ENCODE measurements at regions not wholly inside any gene's neighbourhood (a gene's known extent, or its start where the extent isn't known, plus 50 kb on each side); places are given as distances from the start of the nearest gene placed in this dataset.
"Not testable (repeated sequence)": the region's sequence is repeated elsewhere in the genome, so short reads cannot be mapped to it uniquely, and the experiment has no call there.

- DNase-seq: no peak
Observed at GRCh38 chr1:76687307-76688175, 179.7 kb upstream of the ST6GALNAC5 start.

- no peak for DNase-seq
Observed at GRCh38 chr1:76690766-76691165, 176.5 kb upstream of the ST6GALNAC5 start.

- no peak for DNase-seq
Observed at GRCh38 chr1:76695535-76695934, 171.7 kb upstream of the ST6GALNAC5 start.

- DNase-seq: no peak
Observed at GRCh38 chr1:76697361-76697760, 169.9 kb upstream of the ST6GALNAC5 start.

- not testable (repeated sequence) for DNase-seq
Observed at GRCh38 chr1:76699646-76700045, 167.6 kb upstream of the ST6GALNAC5 start.

GRCh38 chr1:76700200-76700599 lies 167.1 kb upstream of the ST6GALNAC5 start:
- not testable (repeated sequence) for DNase-seq

- DNase-seq: no peak
Observed at GRCh38 chr1:76705560-76705959, 161.7 kb upstream of the ST6GALNAC5 start.

- no peak for DNase-seq
Observed at GRCh38 chr1:76713535-76713934, 153.7 kb upstream of the ST6GALNAC5 start.

- no peak for DNase-seq
Observed at GRCh38 chr1:76715474-76715873, 151.8 kb upstream of the ST6GALNAC5 start.

- no peak for DNase-seq
Observed at GRCh38 chr1:76723949-76724348, 143.3 kb upstream of the ST6GALNAC5 start.

GRCh38 chr1:76724816-76725215 lies 142.5 kb upstream of the ST6GALNAC5 start:
- no peak for DNase-seq

GRCh38 chr1:76725864-76726619 lies 141.2 kb upstream of the ST6GALNAC5 start:
- DNase-seq: no peak

GRCh38 chr1:76727520-76727919 lies 139.8 kb upstream of the ST6GALNAC5 start:
- no peak for DNase-seq

GRCh38 chr1:76729142-76729541 lies 138.1 kb upstream of the ST6GALNAC5 start:
- DNase-seq: no peak

GRCh38 chr1:76730027-76730426 lies 137.3 kb upstream of the ST6GALNAC5 start:
- no peak for DNase-seq

- DNase-seq: not testable (repeated sequence)
Observed at GRCh38 chr1:76738355-76738754, 128.9 kb upstream of the ST6GALNAC5 start.

- DNase-seq: not testable (repeated sequence)
Observed at GRCh38 chr1:76740956-76741355, 126.3 kb upstream of the ST6GALNAC5 start.

- no peak for DNase-seq
Observed at GRCh38 chr1:76744989-76745388, 122.3 kb upstream of the ST6GALNAC5 start.

GRCh38 chr1:76746206-76746605 lies 121.1 kb upstream of the ST6GALNAC5 start:
- no peak for DNase-seq

- DNase-seq: no peak
Observed at GRCh38 chr1:76754730-76755129, 112.5 kb upstream of the ST6GALNAC5 start.

GRCh38 chr1:76759171-76759860 lies 108.0 kb upstream of the ST6GALNAC5 start:
- no peak for DNase-seq

GRCh38 chr1:76759950-76760349 lies 107.3 kb upstream of the ST6GALNAC5 start:
- no peak for DNase-seq

- no peak for DNase-seq
Observed at GRCh38 chr1:76763738-76764137, 103.5 kb upstream of the ST6GALNAC5 start.

Measured in midbrain (tissue), 1 donor.